Body of pancreas (tissue), 4 donors: ENCODE measurements at regions not wholly inside any gene's neighbourhood (a gene's known extent, or its start where the extent isn't known, plus 50 kb on each side); places are given as distances from the start of the nearest gene placed in this dataset.

Source experiments
- ATAC-seq: fragments of 150-250 bp; one replicate; pipeline ENCODE4 v1.9.1; 2016
- DNase-seq, 4 donors: peaks; one replicate each; pipeline ENCODE4 v3.0.0-alpha.2; 2019
- H3K27ac ChIP-seq, 4 donors: fragments of 200-600 bp; sonication (generic); 1 replicate in 3 of 4; 2 replicates in 1 of 4; pipeline versions ENCODE4 v1.5.1 to v1.6.1; 2016 to 2019; ENCODE audit warnings: mild to moderate bottlenecking in 1 of 4, mixed read lengths in 1 of 4, moderate library complexity in 1 of 4
- H3K27me3 ChIP-seq, 2 donors: fragments of 200-600 bp; sonication (generic); one replicate each; pipeline ENCODE4 v1.6.0; 2016; ENCODE audit warnings: mild to moderate bottlenecking in 1 of 2
- H3K36me3 ChIP-seq, 2 donors: fragments of 200-600 bp; sonication (generic); replicated peaks in 1 of 2; 2 replicates each; pipeline ENCODE4 v1.5.1; 2016; ENCODE audit warnings: low read depth in 2 of 2; ENCODE audit not compliant: insufficient read depth in 1 of 2
- H3K4me1 ChIP-seq: fragments of 200-600 bp; sonication (generic); one replicate; pipeline ENCODE4 v1.6.0; 2016
- H3K4me3 ChIP-seq, 2 donors: fragments of 200-600 bp; sonication (generic); 1 replicate in 1 of 2; 2 replicates in 1 of 2; pipeline ENCODE4 v1.5.1; 2016 to 2019
- H3K9me3 ChIP-seq, 3 donors: fragments of 200-600 bp; sonication (generic); 1 replicate in 2 of 3; 2 replicates in 1 of 3; pipeline ENCODE4 v1.5.1; 2016
- POLR2A ChIP-seq, 3 donors: fragments of 450-650 bp; IDR thresholded peaks; one replicate each; pipeline ENCODE4 v1.6.1; 2016; ENCODE audit warnings: antibody characterized with exemption in 3 of 3, mild to moderate bottlenecking in 2 of 3
- WGBS, 2 donors: methylation state at CpG; one replicate each; pipeline ENCODE4 v1.1.5; 2017; 5-methylcytosine and 5-hydroxymethylcytosine counted together
- intact Hi-C: fragments of 100-400 bp; cut with DNase I; formaldehyde crosslinking; loops from one replicate; pipeline ENCODE4 v1.15.1; 2023
- TF ChIP-seq, protein P1 (sequence below), 7 experiments: fragments of 450-650 bp in 4 of 7; fragments of 200-600 bp in 3 of 7; sonication (generic) in 3 of 7; IDR thresholded peaks; one replicate each; pipeline ENCODE4 v1.5.1; 2016 to 2019; ENCODE audit warnings: antibody characterized with exemption in 7 of 7

- TF ChIP-seq POLR2A (IDR thresholded peaks at IDR 0.05) = no peak
- TF ChIP-seq, protein P1, sequence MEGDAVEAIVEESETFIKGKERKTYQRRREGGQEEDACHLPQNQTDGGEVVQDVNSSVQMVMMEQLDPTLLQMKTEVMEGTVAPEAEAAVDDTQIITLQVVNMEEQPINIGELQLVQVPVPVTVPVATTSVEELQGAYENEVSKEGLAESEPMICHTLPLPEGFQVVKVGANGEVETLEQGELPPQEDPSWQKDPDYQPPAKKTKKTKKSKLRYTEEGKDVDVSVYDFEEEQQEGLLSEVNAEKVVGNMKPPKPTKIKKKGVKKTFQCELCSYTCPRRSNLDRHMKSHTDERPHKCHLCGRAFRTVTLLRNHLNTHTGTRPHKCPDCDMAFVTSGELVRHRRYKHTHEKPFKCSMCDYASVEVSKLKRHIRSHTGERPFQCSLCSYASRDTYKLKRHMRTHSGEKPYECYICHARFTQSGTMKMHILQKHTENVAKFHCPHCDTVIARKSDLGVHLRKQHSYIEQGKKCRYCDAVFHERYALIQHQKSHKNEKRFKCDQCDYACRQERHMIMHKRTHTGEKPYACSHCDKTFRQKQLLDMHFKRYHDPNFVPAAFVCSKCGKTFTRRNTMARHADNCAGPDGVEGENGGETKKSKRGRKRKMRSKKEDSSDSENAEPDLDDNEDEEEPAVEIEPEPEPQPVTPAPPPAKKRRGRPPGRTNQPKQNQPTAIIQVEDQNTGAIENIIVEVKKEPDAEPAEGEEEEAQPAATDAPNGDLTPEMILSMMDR (IDR thresholded peaks at IDR 0.05) = no peak
- ATAC-seq = peak; percentile 65
Measured at GRCh38 chr5:67815455-67816391, 399.8 kb upstream of the PIK3R1 start.

GRCh38 chr5:67814569-67815311 lies 400.8 kb upstream of the PIK3R1 start:
- ATAC-seq = no peak
- Histone ChIP-seq H3K9me3 (no peaks in the 10 kb centered on the region), H3K27ac (peak overlapping the region in 2 of 4 donors; percentile 7 to 45), H3K4me1 (peaks cover 17% of the 10 kb centered on the region), H3K4me3 (no peak overlapping the region), H3K36me3 (no peaks in the 10 kb centered on the region), H3K27me3 (no peaks in the 10 kb centered on the region)
- TF ChIP-seq, protein P1 (IDR thresholded peaks at IDR 0.05) = no peak
- no peak for TF ChIP-seq POLR2A (IDR thresholded peaks at IDR 0.05)
- 50 to 63% methylated on average over 3 of the region's 3 CpGs for WGBS, 2 donors
- intact Hi-C loops = no loop called here
- DNase-seq = no peak

More at GRCh38 chr5:67815455-67816391, 399.8 kb upstream of the PIK3R1 start:
- Histone ChIP-seq H3K9me3 (no peaks in the 10 kb centered on the region), H3K27me3 (no peaks in the 10 kb centered on the region), H3K27ac (peak overlapping the region in 2 of 4 donors; percentile 33 to 45), H3K36me3 (no peaks in the 10 kb centered on the region), H3K4me1 (peaks cover 17% of the 10 kb centered on the region), H3K4me3 (no peak overlapping the region)
- WGBS, 2 donors = 28 to 35% methylated on average over 10 of the region's 10 CpGs
- peak; percentile 35 to 62 (median 46) for DNase-seq
- intact Hi-C loops = no loop called here

GRCh38 chr5:67813877-67814539 lies 401.5 kb upstream of the PIK3R1 start:
- intact Hi-C loops = no loop called here
- Histone ChIP-seq H3K36me3 (no peaks in the 10 kb centered on the region), H3K27ac (no peak overlapping the region), H3K4me3 (no peak overlapping the region), H3K27me3 (no peaks in the 10 kb centered on the region), H3K4me1 (peaks cover 17% of the 10 kb centered on the region), H3K9me3 (no peaks in the 10 kb centered on the region)
- WGBS, 2 donors = 77 to 84% methylated on average over 6 of the region's 6 CpGs
- DNase-seq = no peak
- no peak for ATAC-seq
- TF ChIP-seq, protein P1 (IDR thresholded peaks at IDR 0.05) = no peak
- no peak for TF ChIP-seq POLR2A (IDR thresholded peaks at IDR 0.05)

DNA sequence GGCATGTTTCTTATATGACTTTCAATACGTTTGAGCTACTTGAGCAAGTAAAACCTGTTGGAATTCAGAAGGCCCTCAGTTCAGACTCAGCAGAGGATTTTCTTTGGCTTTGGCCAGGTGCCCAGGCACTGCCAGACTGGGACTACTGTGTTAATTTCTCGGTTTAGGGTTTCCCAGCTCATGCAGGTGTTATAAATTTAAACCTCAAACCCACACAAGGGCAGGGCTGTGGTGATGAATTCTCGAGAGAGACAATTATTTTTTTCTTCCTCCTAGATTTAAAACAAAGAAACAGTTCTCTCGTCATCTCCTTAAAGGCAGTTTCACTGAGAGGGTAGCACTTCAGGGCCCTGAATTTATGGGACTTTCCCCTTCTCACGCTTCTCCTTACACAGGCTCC lies 406.0 kb upstream of the PIK3R1 start:
- intact Hi-C loops = no loop called here
- no peak for TF ChIP-seq POLR2A (IDR thresholded peaks at IDR 0.05)
- TF ChIP-seq, protein P1 (IDR thresholded peaks at IDR 0.05) = no peak
- Histone ChIP-seq H3K4me3 (no peak overlapping the region), H3K27ac (no peak overlapping the region), H3K9me3 (no peaks in the 10 kb centered on the region), H3K36me3 (no peaks in the 10 kb centered on the region), H3K27me3 (no peaks in the 10 kb centered on the region), H3K4me1 (no peaks in the 10 kb centered on the region)
- ATAC-seq (no peak), DNase-seq (peak in 1 of 4 donors; percentile 11)
- WGBS, 2 donors = 57 to 66% methylated on average over 5 of the region's 5 CpGs
